ACHN (cell line): ENCODE measurements at regions not wholly inside any gene's neighbourhood (a gene's known extent, or its start where the extent isn't known, plus 50 kb on each side); places are given as distances from the start of the nearest gene placed in this dataset.
"Not testable (repeated sequence)": the region's sequence is repeated elsewhere in the genome, so short reads cannot be mapped to it uniquely, and the experiment has no call there.

Experiments used
- DNase-seq: peaks from one replicate; pipeline ENCODE4 v3.0.0-alpha.2; 2015
- in situ Hi-C: cut with HindIII; loops from 2 replicates; pipeline ENCODE4 v1.10.0; 2017; ENCODE audit warnings: low sequenced_read_pairs, low pct_ligation_motif_present, low pct_unique_long_range_greater_than_20kb

GRCh38 chr12:97946701-97947100 is 484.1 kb downstream of the RMST start:
- no peak for DNase-seq
- in situ Hi-C loops, result no loop called here

DNA sequence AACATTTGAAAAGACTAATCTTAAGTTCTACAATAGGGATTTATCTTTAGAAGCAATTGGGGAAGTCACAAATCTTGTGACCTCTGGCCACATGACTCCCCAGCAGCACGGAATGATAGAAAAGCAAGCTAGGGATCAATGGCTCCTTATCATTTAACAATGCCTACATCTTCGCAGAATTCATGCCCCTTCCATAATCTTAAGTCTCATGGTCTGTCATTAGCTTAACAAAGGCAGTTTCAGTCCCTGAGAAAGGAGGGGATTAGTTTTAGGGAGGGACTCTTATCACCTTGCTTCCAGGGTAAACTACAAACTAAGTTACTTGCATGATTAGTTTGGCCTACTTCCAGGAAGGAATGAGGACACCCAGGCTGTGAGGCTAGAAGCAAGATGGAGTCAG is 486.0 kb downstream of the RMST start:
- in situ Hi-C loops, result no loop called here

DNA sequence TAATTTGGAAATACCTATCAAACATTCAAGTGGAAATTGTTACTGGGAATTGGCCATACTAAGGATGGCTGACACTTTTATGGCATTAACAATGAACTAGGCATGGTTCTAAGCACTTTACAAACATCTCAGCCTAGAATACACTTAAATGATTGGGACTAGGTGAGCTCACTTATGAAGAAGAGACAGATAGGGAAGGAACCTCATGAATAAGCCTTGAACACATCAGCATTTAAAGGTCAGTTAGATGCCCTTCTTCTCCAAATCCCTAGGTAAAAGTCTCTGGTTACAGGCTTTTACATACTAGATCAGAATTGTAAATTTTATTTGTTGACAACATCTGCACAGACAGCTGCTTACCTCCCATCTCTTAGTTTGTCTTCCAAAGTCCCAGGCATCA is 488.6 kb downstream of the RMST start:
- in situ Hi-C loops, result no loop called here
- no peak for DNase-seq

More for the DNA sequence above, 486.0 kb downstream of the RMST start:
- DNase-seq, result no peak

GRCh38 chr12:97951717-97952116 is 489.1 kb downstream of the RMST start:
- in situ Hi-C loops, result no loop called here

DNA sequence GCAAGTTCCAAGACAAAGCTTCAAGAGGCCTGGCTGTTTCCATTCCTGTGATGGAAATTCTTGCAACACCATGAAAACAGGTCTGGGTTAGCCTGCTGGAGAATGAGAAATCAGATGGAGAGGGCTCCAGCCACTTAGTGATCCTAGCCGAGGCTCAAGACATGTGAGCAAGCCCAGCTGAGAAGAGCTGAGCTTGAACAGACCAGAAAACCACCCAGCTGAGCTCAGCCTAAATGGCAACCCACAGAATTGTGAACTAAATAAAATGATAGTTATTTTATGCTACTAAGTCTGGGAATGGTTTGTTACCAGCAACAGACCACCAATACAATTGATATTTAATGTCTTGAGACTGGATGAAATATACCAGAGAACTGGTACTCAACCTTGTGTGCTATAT is 494.5 kb downstream of the RMST start:
- no peak for DNase-seq
- in situ Hi-C loops, result no loop called here

More at GRCh38 chr12:97951717-97952116, 489.1 kb downstream of the RMST start:
- no peak for DNase-seq

DNA sequence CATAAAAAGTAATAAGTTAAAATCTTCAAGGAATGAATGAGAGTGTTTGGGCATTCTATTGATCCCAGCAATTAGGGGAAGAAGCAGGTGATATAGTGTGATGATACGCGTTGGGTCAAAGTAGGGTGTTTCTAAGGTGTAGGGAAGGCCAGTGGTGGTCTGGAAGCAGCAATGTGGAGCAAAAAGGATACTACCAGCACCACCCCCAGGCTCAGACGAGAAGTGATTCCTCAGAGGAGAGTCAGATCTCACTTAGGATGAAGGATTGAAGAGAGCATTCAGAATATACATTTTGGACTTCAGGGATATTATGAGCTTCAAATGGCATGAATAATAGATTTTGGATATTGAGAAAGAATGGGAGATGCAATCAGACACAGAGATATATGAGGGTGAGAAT is 497.6 kb downstream of the RMST start:
- in situ Hi-C loops, result no loop called here
- no peak for DNase-seq

- in situ Hi-C loops, result no loop called here
- DNase-seq, result peak; percentile 34
Measured at GRCh38 chr12:97960741-97961608, 498.4 kb downstream of the RMST start.

GRCh38 chr12:97967831-97968230 is 505.2 kb downstream of the RMST start:
- in situ Hi-C loops, result no loop called here
- no peak for DNase-seq

DNA sequence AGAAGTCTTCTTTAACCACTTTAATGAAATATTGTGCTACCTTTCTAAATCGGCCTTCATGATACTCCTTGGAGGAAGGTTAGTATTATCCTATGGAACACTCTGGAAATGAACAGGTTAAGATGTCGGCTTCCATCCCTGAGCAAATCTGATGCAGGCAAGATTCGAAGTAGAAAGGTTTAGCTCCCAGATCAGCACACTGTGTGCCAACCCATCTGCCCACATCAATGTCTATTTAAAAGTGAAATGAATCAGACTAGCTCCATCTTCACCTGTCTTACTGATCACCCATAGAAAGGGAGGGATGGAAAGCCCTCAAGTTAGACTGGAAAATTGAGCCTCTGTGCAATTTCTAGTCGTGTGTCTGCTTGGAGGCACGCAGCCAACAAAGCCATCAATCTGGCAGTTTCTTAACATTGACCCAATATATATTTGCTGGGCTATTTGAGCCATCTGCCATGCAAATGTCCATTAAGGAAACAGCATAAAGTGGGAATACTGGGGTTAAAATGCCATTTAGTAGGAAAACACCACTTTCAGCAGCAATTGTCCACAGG is 506.1 kb downstream of the RMST start:
- in situ Hi-C loops, result no loop called here
- DNase-seq, result no peak

GRCh38 chr12:97977870-97978405 is 515.3 kb downstream of the RMST start:
- in situ Hi-C loops, result no loop called here
- no peak for DNase-seq

DNA sequence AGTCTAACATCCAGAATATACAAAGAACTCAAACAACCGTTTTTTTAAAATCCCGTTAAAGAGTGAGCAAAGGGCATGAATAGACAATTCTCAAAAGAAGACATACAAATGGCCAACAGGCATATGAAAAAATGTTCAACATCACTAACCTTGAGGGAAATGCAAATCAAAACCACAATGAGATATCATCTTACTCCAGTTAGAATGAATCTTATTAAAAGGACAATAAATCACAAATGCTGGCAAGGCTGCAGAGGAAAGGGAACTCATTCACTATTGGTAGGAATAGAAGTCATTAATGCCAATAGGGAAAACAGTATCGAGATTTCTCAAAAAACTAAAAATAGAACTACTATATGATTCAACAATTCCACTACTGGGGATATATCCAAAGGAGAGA is 520.1 kb downstream of the RMST start:
- in situ Hi-C loops, result no loop called here
- no peak for DNase-seq

GRCh38 chr12:97983796-97984195 is 521.2 kb downstream of the RMST start:
- in situ Hi-C loops, result no loop called here

DNA sequence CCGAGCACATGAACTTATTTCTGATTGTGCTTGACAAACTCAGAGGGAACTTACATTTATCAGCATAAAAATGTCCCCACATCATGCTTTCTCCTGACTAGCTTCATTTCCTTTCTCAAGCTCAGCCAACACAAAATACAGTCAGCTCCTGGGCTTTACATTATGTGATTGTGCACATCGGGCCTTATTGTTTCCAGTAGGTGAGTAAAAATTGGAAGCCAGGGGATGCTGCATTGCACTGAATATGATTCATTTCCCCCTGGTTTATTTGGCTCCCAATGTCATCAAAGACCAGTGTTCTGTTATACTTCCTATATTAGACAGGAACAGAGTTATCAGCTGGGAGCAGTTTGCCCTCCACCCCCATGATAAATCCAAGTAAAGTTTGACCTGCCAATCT is 521.8 kb downstream of the RMST start:
- in situ Hi-C loops, result no loop called here

More at GRCh38 chr12:97983796-97984195, 521.2 kb downstream of the RMST start:
- no peak for DNase-seq

GRCh38 chr12:97984974-97985580 is 522.5 kb downstream of the RMST start:
- no peak for DNase-seq

More for the DNA sequence above, 521.8 kb downstream of the RMST start:
- DNase-seq, result no peak

DNA sequence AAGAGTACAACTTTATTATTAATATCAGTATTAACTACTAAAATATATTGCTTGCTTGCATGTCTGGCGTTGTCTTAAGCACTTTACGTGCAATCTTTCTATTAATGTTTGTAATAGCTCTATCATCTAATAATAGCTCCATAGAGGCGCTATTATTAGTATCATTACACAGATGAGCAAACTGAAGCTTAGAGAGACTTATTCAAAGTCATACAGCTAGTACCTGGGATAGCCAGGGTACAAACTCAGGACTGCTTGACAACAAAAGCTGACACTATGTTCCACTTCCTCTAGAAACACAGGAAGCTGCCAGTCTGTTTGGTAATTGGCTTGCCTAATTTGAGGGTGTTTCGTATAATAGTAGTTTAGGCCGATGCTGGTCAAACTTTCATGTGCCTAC is 523.2 kb downstream of the RMST start:
- DNase-seq, result no peak
- in situ Hi-C loops, result no loop called here

More at GRCh38 chr12:97984974-97985580, 522.5 kb downstream of the RMST start:
- in situ Hi-C loops, result no loop called here

DNA sequence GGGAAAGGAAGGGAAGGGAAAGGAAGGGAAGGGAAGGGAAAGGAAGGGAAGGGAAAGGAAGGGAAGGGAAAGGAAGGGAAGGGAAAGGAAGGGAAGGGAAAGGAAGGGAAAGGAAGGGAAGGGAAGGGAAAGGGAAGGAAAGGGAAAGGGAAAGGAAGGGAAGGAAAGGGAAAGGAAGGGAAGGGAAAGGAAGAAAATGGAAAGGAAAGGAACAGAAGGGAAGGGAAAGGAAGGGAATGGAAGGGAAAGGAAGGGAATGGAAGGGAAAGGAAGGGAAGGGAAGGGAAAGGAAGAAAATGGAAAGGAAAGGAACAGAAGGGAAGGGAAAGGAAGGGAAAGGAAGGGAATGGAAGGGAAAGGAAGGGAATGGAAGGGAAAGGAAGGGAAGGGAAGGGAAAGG is 526.0 kb downstream of the RMST start:
- in situ Hi-C loops, result not testable (repeated sequence)

DNA sequence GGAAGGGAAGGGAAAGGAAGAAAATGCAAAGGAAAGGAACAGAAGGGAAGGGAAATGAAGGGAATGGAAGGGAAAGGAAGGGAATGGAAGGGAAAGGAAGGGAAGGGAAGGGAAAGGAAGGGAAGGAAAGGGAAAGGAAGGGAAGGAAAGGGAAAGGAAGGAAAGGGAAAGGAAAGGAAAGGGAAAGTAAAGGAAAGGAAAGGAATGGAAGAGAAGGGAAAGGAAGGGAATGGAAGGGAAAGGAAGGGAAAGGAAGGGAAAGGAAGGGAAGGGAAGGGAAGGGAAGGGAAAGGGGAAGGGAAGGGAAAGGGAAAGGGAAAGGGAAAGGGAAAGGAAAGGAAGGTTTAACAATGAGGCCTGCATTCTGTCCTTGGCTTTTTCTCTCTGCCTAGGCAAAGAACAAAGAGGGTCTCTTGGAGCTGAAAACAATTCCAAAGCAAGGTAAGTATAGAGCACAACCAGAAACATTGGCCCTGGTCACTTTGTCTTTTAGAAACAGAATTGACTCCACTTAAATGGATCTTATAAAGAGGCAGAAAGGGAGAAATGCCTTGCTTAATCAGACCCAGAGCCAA is 525.9 kb upstream of the TMPO start:
- in situ Hi-C loops, result no loop called here

More for the DNA sequence above, 526.0 kb downstream of the RMST start:
- DNase-seq, result not testable (repeated sequence)

GRCh38 chr12:97994746-97995484 is 520.5 kb upstream of the TMPO start:
- in situ Hi-C loops, result no loop called here
- no peak for DNase-seq

More for the DNA sequence above, 525.9 kb upstream of the TMPO start:
- DNase-seq, result no peak
